SK-N-SH (cell line): ENCODE measurements at regions not wholly inside any gene's neighbourhood (a gene's known extent, or its start where the extent isn't known, plus 50 kb on each side); places are given as distances from the start of the nearest gene placed in this dataset.

Experiments
- CTCF ChIA-PET: fragments of 300-600, 350-600 bp; formaldehyde crosslinking; extraction: SDS; loops from one replicate; lab custom pipeline; 2021; lab: Yijun Ruan, JAX
- POLR2A ChIA-PET: fragments of 350-600 bp; sonication (Branson Sonifier 250); formaldehyde crosslinking; extraction: SDS; loops from one replicate; lab custom pipeline; 2020; ENCODE audit warnings: antibody characterized with exemption, inconsistent platforms; lab: Yijun Ruan, JAX
- DNase-seq: peaks from one replicate; pipeline ENCODE4 v3.0.0; 2012
- H2AFZ ChIP-seq: fragments of 200-600 bp; sonication (generic); 2 replicates; pipeline ENCODE4 v1.8.1; 2016; ENCODE audit warnings: antibody characterized with exemption, mild to moderate bottlenecking, low read depth
- H3F3A ChIP-seq: fragments of 200-600 bp; sonication (generic); replicated peaks from 2 replicates; pipeline ENCODE3; 2016; ENCODE audit warnings: antibody characterized with exemption, mild to moderate bottlenecking; ENCODE audit not compliant: insufficient read depth
- H3K27ac ChIP-seq, 2 experiments: fragments of 200-500 bp in 1 of 2; fragments of 200-600 bp in 1 of 2; sonication (Bioruptor generic) in 1 of 2; sonication (generic), shearing (Covaris generic) in 1 of 2; 2 replicates each; pipeline versions ENCODE4 v1.5.1 to v1.6.1; 2014 to 2016; ENCODE audit warnings: low read depth in 2 of 2, inconsistent platforms in 1 of 2, low read length in 1 of 2, mild to moderate bottlenecking in 1 of 2, mixed read lengths in 1 of 2
- H3K27me3 ChIP-seq: fragments of 200-600 bp; sonication (generic), shearing (Covaris generic); 2 replicates; pipeline ENCODE4 v1.6.1; 2016; ENCODE audit warnings: mixed run types; ENCODE audit not compliant: insufficient read depth
- H3K36me3 ChIP-seq, 2 experiments: fragments of 200-500 bp in 1 of 2; fragments of 200-600 bp in 1 of 2; sonication (Bioruptor generic) in 1 of 2; sonication (generic) in 1 of 2; replicated peaks in 1 of 2; 2 replicates each; pipeline versions ENCODE3 to v1.5.1; 2014 to 2016; ENCODE audit warnings: low read length in 1 of 2, mild to moderate bottlenecking in 1 of 2; ENCODE audit not compliant: insufficient read depth in 2 of 2, control insufficient read depth in 1 of 2
- H3K4me1 ChIP-seq, 2 experiments: fragments of 200-500 bp in 1 of 2; fragments of 200-600 bp in 1 of 2; sonication (Bioruptor generic) in 1 of 2; sonication (generic), shearing (Covaris generic) in 1 of 2; 2 replicates each; pipeline versions ENCODE4 v1.5.1 to v1.6.1; 2014 to 2016; ENCODE audit warnings: low read depth in 1 of 2, low read length in 1 of 2, mixed run types in 1 of 2; ENCODE audit not compliant: insufficient read depth in 2 of 2, control insufficient read depth in 1 of 2
- H3K4me2 ChIP-seq: fragments of 200-600 bp; sonication (generic), shearing (Covaris generic); 2 replicates; pipeline ENCODE4 v1.6.1; 2017; ENCODE audit warnings: mixed run types
- H3K4me3 ChIP-seq, 2 experiments: fragments of 200-500 bp in 1 of 2; fragments of 200-600 bp in 1 of 2; sonication (Bioruptor generic) in 1 of 2; sonication (generic), shearing (Covaris generic) in 1 of 2; 2 replicates each; pipeline versions ENCODE4 v1.5.1 to v1.8.1; 2014 to 2016; ENCODE audit warnings: low read depth in 2 of 2, inconsistent platforms in 1 of 2, low read length in 1 of 2, mild to moderate bottlenecking in 1 of 2, mixed read lengths in 1 of 2, moderate library complexity in 1 of 2
- H3K79me2 ChIP-seq: fragments of 200-600 bp; sonication (generic); 2 replicates; pipeline ENCODE4 v1.8.1; 2017; ENCODE audit warnings: mild to moderate bottlenecking; ENCODE audit not compliant: insufficient read depth
- H3K9ac ChIP-seq: fragments of 200-600 bp; sonication (generic); 2 replicates; pipeline ENCODE4 v1.6.1; 2017; ENCODE audit warnings: mixed run types
- H3K9me2 ChIP-seq: fragments of 200-600 bp; sonication (generic); 2 replicates; pipeline ENCODE4 v1.6.1; 2017; ENCODE audit warnings: mixed run types
- H3K9me3 ChIP-seq: fragments of 200-600 bp; sonication (generic); 2 replicates; pipeline ENCODE4 v1.6.1; 2017; ENCODE audit warnings: mixed run types, mild to moderate bottlenecking, moderate library complexity
- H4K20me1 ChIP-seq: fragments of 200-600 bp; sonication (generic); 2 replicates; pipeline ENCODE4 v1.6.1; 2017; ENCODE audit warnings: mild to moderate bottlenecking, mixed run types; ENCODE audit not compliant: insufficient read depth
- CTCF ChIP-seq: fragments of 200-600 bp; sonication (generic); IDR thresholded peaks from 2 replicates; pipeline ENCODE4 v1.6.1; 2017; ENCODE audit warnings: antibody characterized with exemption, mild to moderate bottlenecking, moderate library complexity
- FOSL2 ChIP-seq: IDR thresholded peaks from 2 replicates; pipeline ENCODE4 v1.4.0; 2012; ENCODE audit warnings: low read depth, mild to moderate bottlenecking, moderate library complexity, borderline replicate concordance
- IRF3 ChIP-seq: fragments of 150-350 bp; IDR thresholded peaks from 2 replicates; pipeline ENCODE4 v1.6.1; 2016; ENCODE audit warnings: mild to moderate bottlenecking, low read depth, low read length
- MAX ChIP-seq: IDR thresholded peaks from 2 replicates; pipeline ENCODE4 v1.4.0; 2012; ENCODE audit warnings: low read depth
- NFIC ChIP-seq: IDR thresholded peaks from 2 replicates; pipeline ENCODE4 v1.4.0; 2012; ENCODE audit warnings: borderline replicate concordance
- PBX3 ChIP-seq: IDR thresholded peaks from 2 replicates; pipeline ENCODE4; 2012
- POLR2AphosphoS5 ChIP-seq: IDR thresholded peaks from 2 replicates; pipeline ENCODE4 v1.6.1; 2012; ENCODE audit warnings: low read depth, low read length
- RAD21 ChIP-seq: IDR thresholded peaks from 2 replicates; pipeline ENCODE4 v1.6.1; 2012; ENCODE audit warnings: mild to moderate bottlenecking, low read length
- ZBTB33 ChIP-seq: IDR thresholded peaks from 2 replicates; pipeline ENCODE4 v1.4.0; 2012; ENCODE audit warnings: low read depth, borderline replicate concordance
- WGBS: methylation state at CpG from one replicate; pipeline ENCODE4 v1.1.6; 2017; ENCODE audit warnings: low lambda C conversion rate; 5-methylcytosine and 5-hydroxymethylcytosine counted together

GRCh38 chr11:112392904-112393303, 132.2 kb upstream of the PLET1 start:
- H3K9me2 ChIP-seq: no peaks in the 10 kb centered on the region
- H3F3A ChIP-seq: no peaks in the 10 kb centered on the region
- no peaks in the 10 kb centered on the region for H3K36me3 ChIP-seq
- POLR2A ChIA-PET: no interaction called here
- H3K27me3 ChIP-seq: no peaks in the 10 kb centered on the region; the same call in 1 of the 2 replicates
- no peak for TF ChIP-seq RAD21
- no peak for TF ChIP-seq NFIC
- TF ChIP-seq CTCF: no peak
- no peak for TF ChIP-seq ZBTB33
- TF ChIP-seq PBX3: no peak
- no peak for TF ChIP-seq POLR2AphosphoS5
- TF ChIP-seq FOSL2: no peak
- TF ChIP-seq MAX: no peak
- no peak overlapping the region for H2AFZ ChIP-seq
- no peaks in the 10 kb centered on the region; a peak in 1 of 4 replicates for H3K4me1 ChIP-seq
- H3K9ac ChIP-seq: no peak overlapping the region
- H3K4me3 ChIP-seq: no peak overlapping the region
- WGBS: 55% methylated on average over 5 of the region's 5 CpGs
- H3K79me2 ChIP-seq: no peaks in the 10 kb centered on the region
- H3K27ac ChIP-seq: no peak overlapping the region
- CTCF ChIA-PET: no interaction called here
- no peak for DNase-seq
- no peaks in the 10 kb centered on the region for H4K20me1 ChIP-seq
- no peaks in the 10 kb centered on the region for H3K9me3 ChIP-seq
- no peak overlapping the region for H3K4me2 ChIP-seq

GRCh38 chr11:112394304-112394703, 133.6 kb upstream of the PLET1 start:
- H3F3A ChIP-seq: no peaks in the 10 kb centered on the region
- no peaks in the 10 kb centered on the region for H3K36me3 ChIP-seq
- H3K4me2 ChIP-seq: no peak overlapping the region
- H3K27ac ChIP-seq: no peak overlapping the region
- H3K4me3 ChIP-seq: no peak overlapping the region
- no peak overlapping the region for H3K9ac ChIP-seq
- no peaks in the 10 kb centered on the region for H4K20me1 ChIP-seq
- H3K9me2 ChIP-seq: no peaks in the 10 kb centered on the region
- H3K9me3 ChIP-seq: no peaks in the 10 kb centered on the region
- H3K4me1 ChIP-seq: no peaks in the 10 kb centered on the region; a peak in 1 of 4 replicates
- H3K79me2 ChIP-seq: no peaks in the 10 kb centered on the region
- ChIA-PET CTCF (interaction anchor here (0.6 to 1.0 kb wide), 2 partner anchors 39 to 102 kb away, joined by 3 read pairs; no protein-coding TSS in a partner anchor), POLR2A (no interaction called here)
- no peak for TF ChIP-seq IRF3
- H2AFZ ChIP-seq: no peak overlapping the region
- WGBS: 41% methylated on average over 3 of the region's 3 CpGs
- H3K27me3 ChIP-seq: no peaks in the 10 kb centered on the region; the same call in 1 of the 2 replicates
- no peak for DNase-seq
